Uterus (tissue), 3 donors: ENCODE measurements at regions not wholly inside any gene's neighbourhood (a gene's known extent, or its start where the extent isn't known, plus 50 kb on each side); places are given as distances from the start of the nearest gene placed in this dataset.
A peak's percentile ranks its signal among the peaks of the same experiment; 100 is the strongest.

ENCODE experiments used
- DNase-seq, 2 donors: peaks; one replicate each; pipeline ENCODE4 v3.0.0-alpha.2; 2019 to 2020
- H3K27ac ChIP-seq, 2 donors: fragments of 200-600 bp; sonication (generic); 1 replicate in 1 of 2; 2 replicates in 1 of 2; pipeline ENCODE4 v1.5.1; 2016 to 2018
- H3K27me3 ChIP-seq, 2 donors: fragments of 200-600 bp; sonication (generic); one replicate each; pipeline ENCODE4 v1.5.1; 2018 to 2019; ENCODE audit warnings: control low read depth in 1 of 2
- H3K36me3 ChIP-seq, 2 donors: fragments of 200-600 bp; sonication (generic); one replicate each; pipeline ENCODE4 v1.5.1; 2019; ENCODE audit warnings: control low read depth in 1 of 2
- H3K4me1 ChIP-seq, 2 donors: fragments of 200-600 bp; sonication (generic); one replicate each; pipeline ENCODE4 v1.5.1; 2018 to 2019; ENCODE audit warnings: control low read depth in 1 of 2
- H3K4me3 ChIP-seq, 2 donors: fragments of 200-600 bp; sonication (generic); 1 replicate in 1 of 2; 2 replicates in 1 of 2; pipeline ENCODE4 v1.5.1; 2018 to 2019; ENCODE audit warnings: mild to moderate bottlenecking in 1 of 2
- H3K9me3 ChIP-seq, 2 donors: fragments of 200-600 bp; sonication (generic); one replicate each; pipeline ENCODE4 v1.5.1; 2019; ENCODE audit warnings: control low read depth in 1 of 2
- CTCF ChIP-seq, 4 experiments: fragments of 200-600 bp in 2 of 4; fragments of 450-650 bp in 2 of 4; sonication (generic) in 2 of 4; IDR thresholded peaks; one replicate each; pipeline ENCODE4 v1.5.1; 2016 to 2019; ENCODE audit warnings: antibody characterized with exemption in 4 of 4, mild to moderate bottlenecking in 2 of 4, moderate library complexity in 1 of 4
- POLR2A ChIP-seq, 2 donors: fragments of 450-650 bp; IDR thresholded peaks; one replicate each; pipeline ENCODE4 v1.6.1; 2016; ENCODE audit warnings: antibody characterized with exemption in 2 of 2, mild to moderate bottlenecking in 1 of 2, moderate library complexity in 1 of 2
- intact Hi-C: fragments of 100-400 bp; cut with DNase I; formaldehyde crosslinking; loops from one replicate; pipeline ENCODE4 v1.15.1; 2023; ENCODE audit warnings: low total_unique reads
- donor health status: DM: yes; HTN: yes; CAD: no.

GRCh38 chr9:91138760-91139159, 223.0 kb downstream of the AUH start:
- peaks cover 0 to 8% of the 10 kb centered on the region in 2 donors for H3K4me1 ChIP-seq
- TF ChIP-seq CTCF (IDR thresholded peaks at IDR 0.05) (no peak), POLR2A (IDR thresholded peaks at IDR 0.05) (no peak)
- H3K36me3 ChIP-seq, result no peaks in the 10 kb centered on the region
- intact Hi-C loops, result no loop called here
- H3K4me3 ChIP-seq, result no peak overlapping the region
- H3K27ac ChIP-seq, result peak overlapping the region in 1 of 2 donors; percentile 21
- H3K9me3 ChIP-seq, result no peaks in the 10 kb centered on the region
- H3K27me3 ChIP-seq, result no peaks in the 10 kb centered on the region
- DNase-seq, result no peak

GRCh38 chr9:91141407-91141965, 220.2 kb downstream of the AUH start:
- peak overlapping the region; percentile 60 to 63 for H3K27ac ChIP-seq
- H3K4me1 ChIP-seq, result peaks cover 0 to 8% of the 10 kb centered on the region in 2 donors
- TF ChIP-seq POLR2A (IDR thresholded peaks at IDR 0.05) (no peak), CTCF (IDR thresholded peaks at IDR 0.05) (no peak)

GRCh38 chr9:91143162-91143561, 218.6 kb downstream of the AUH start:
- intact Hi-C loops, result no loop called here
- no peak for TF ChIP-seq POLR2A (IDR thresholded peaks at IDR 0.05)
- no peak for TF ChIP-seq CTCF (IDR thresholded peaks at IDR 0.05)
- no peaks in the 10 kb centered on the region for H3K9me3 ChIP-seq
- H3K4me3 ChIP-seq, result no peak overlapping the region
- DNase-seq, result no peak
- no peaks in the 10 kb centered on the region for H3K27me3 ChIP-seq
- no peaks in the 10 kb centered on the region for H3K36me3 ChIP-seq
- peaks cover 0 to 8% of the 10 kb centered on the region in 2 donors for H3K4me1 ChIP-seq
- peak overlapping the region in 1 of 2 donors; percentile 63 for H3K27ac ChIP-seq

More at GRCh38 chr9:91141407-91141965, 220.2 kb downstream of the AUH start:
- Histone ChIP-seq H3K4me3 (no peak overlapping the region), H3K9me3 (no peaks in the 10 kb centered on the region), H3K27me3 (no peaks in the 10 kb centered on the region), H3K36me3 (no peaks in the 10 kb centered on the region)
- no peak for DNase-seq
- intact Hi-C loops, result no loop called here

- TF ChIP-seq CTCF (IDR thresholded peaks at IDR 0.05), result no peak
- no peak for TF ChIP-seq POLR2A (IDR thresholded peaks at IDR 0.05)
- Histone ChIP-seq H3K27me3 (no peaks in the 10 kb centered on the region), H3K27ac (peak overlapping the region in 1 of 2 donors; percentile 23), H3K9me3 (no peaks in the 10 kb centered on the region), H3K4me1 (peaks cover 0 to 8% of the 10 kb centered on the region in 2 donors), H3K4me3 (no peak overlapping the region), H3K36me3 (no peaks in the 10 kb centered on the region)
- intact Hi-C loops, result no loop called here
- no peak for DNase-seq
Measured at GRCh38 chr9:91143642-91144041, 218.1 kb downstream of the AUH start.

- Histone ChIP-seq H3K4me3 (no peak overlapping the region), H3K36me3 (no peaks in the 10 kb centered on the region), H3K9me3 (no peaks in the 10 kb centered on the region), H3K27me3 (no peaks in the 10 kb centered on the region), H3K27ac (no peak overlapping the region), H3K4me1 (peaks cover 0 to 8% of the 10 kb centered on the region in 2 donors)
- no peak for DNase-seq
- intact Hi-C loops, result no loop called here
- TF ChIP-seq POLR2A (IDR thresholded peaks at IDR 0.05) (no peak), CTCF (IDR thresholded peaks at IDR 0.05) (no peak)
Measured at GRCh38 chr9:91144769-91145168, 216.9 kb downstream of the AUH start.
